Central memory CD8-positive, alpha-beta T cell (primary cell): ENCODE measurements at regions not wholly inside any gene's neighbourhood (a gene's known extent, or its start where the extent isn't known, plus 50 kb on each side); places are given as distances from the start of the nearest gene placed in this dataset.

Source experiments
- ATAC-seq: fragments of 150-1000 bp; cut with Tn5 transposase; replicated peaks from 2 replicates; pipeline ENCODE4 v1.10.0; 2022; ENCODE audit warnings: mild to moderate bottlenecking, moderate FRiP score, moderate number of reproducible peaks; ENCODE audit not compliant: poor library complexity, severe bottlenecking; ENCODE audit errors: extremely low read depth
- DNase-seq, 2 donors: peaks; one replicate each; pipeline ENCODE4 v3.0.0; 2021; ENCODE audit warnings: low spot score in 2 of 2
- H3K27ac Mint-ChIP-seq: one replicate; pipeline ENCODE4 v1.8.0; 2022; ENCODE audit warnings: low read depth, mild to moderate bottlenecking, moderate library complexity, mixed read lengths
- H3K27me3 Mint-ChIP-seq: one replicate; pipeline ENCODE4 v1.8.0; 2022; ENCODE audit warnings: mixed read lengths
- H3K36me3 Mint-ChIP-seq: one replicate; pipeline ENCODE4 v1.8.0; 2022; ENCODE audit warnings: mild to moderate bottlenecking, moderate library complexity, mixed read lengths; ENCODE audit not compliant: insufficient read depth
- H3K4me1 Mint-ChIP-seq: one replicate; pipeline ENCODE4 v1.8.0; 2022; ENCODE audit warnings: mixed read lengths
- H3K4me3 Mint-ChIP-seq: one replicate; pipeline ENCODE4 v1.8.0; 2022; ENCODE audit warnings: mild to moderate bottlenecking, moderate library complexity, mixed read lengths
- H3K9me3 Mint-ChIP-seq: one replicate; pipeline ENCODE4 v1.8.0; 2022; ENCODE audit warnings: mixed read lengths

- ATAC-seq, result no peak
- no peak for DNase-seq
- Mint-ChIP-seq H3K27ac (no peak overlapping the region), H3K9me3 (no peaks in the 10 kb centered on the region), H3K4me3 (no peak overlapping the region), H3K36me3 (peaks cover 24% of the 10 kb centered on the region), H3K4me1 (peaks cover 18% of the 10 kb centered on the region), H3K27me3 (peaks cover 98% of the 10 kb centered on the region)
Measured at GRCh38 chr6:28725890-28726348, 197.9 kb downstream of the TRIM27 start.

DNA sequence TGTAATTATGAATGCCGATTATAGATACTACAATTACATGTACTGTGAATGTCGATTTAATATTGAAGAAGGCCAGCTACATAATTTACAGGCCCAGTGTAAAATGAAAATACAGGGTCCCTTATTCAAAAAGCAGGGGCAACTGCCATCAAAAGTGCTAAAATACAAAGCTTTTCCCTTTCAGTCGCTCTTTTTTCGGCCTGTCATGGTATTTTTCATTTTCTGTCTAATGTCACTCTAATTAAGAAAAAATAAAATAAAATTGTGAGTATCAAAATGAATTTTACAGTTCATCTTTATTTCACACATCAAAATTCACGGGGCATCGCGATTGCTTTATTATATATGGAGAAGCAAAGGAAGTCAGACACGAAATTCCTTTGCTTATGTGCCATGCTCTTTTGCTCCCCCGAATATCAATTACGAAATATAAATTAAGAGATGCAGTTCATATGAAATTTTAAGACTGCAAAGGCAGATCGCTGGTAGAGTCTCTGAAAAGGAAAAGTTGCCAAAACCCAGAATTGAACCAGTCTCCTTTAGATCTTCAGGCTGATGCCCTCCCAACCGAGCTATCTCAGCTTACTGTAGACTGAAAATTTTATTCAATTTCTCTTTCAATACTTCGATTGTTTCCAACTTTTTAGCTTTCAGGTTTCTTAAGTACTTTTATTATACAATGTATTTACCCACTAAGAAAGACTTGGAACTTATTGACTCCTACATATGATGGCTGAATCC lies 197.0 kb downstream of the TRIM27 start:
- no peaks in the 10 kb centered on the region for H3K9me3 Mint-ChIP-seq
- peaks cover 98% of the 10 kb centered on the region for H3K27me3 Mint-ChIP-seq

DNA sequence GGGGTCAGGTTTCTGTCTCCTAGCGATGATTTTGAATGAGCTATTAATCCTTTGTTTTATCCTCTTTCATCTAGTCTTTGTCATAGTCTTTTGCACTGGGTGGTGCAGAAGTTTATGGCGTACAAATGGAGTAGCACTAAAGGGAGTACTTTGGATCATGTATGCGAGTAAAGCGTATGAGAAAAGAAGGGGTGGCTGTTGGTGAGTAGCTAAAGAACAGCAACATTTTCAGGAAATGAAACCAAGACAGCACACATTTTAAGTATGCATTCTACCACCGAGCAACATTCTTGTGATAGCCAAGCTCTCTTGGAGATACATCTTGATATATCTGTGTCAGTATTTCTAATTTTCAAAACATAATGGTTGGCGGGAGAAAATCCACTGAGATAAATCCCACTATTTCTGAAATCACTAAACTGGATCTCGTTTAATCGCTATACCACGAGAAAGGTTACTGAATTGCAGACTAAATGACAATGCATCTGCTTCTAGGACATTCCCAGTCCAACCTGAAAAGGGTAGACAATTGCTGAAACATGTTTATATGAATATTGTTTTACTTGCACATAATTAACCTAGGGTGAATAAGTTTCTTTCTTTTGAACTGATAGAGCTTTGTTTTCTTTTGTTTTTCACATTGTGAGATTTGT lies 196.1 kb downstream of the TRIM27 start:
- no peak for DNase-seq
- H3K4me3 Mint-ChIP-seq, result peak overlapping the region; percentile 88
- H3K4me1 Mint-ChIP-seq, result peaks cover 18% of the 10 kb centered on the region
- H3K27ac Mint-ChIP-seq, result peak overlapping the region; percentile 96
- no peak for ATAC-seq
- peaks cover 6% of the 10 kb centered on the region for H3K9me3 Mint-ChIP-seq
- H3K36me3 Mint-ChIP-seq, result peaks cover 24% of the 10 kb centered on the region
- peaks cover 98% of the 10 kb centered on the region for H3K27me3 Mint-ChIP-seq

More for the DNA sequence above, 197.0 kb downstream of the TRIM27 start:
- Mint-ChIP-seq H3K4me3 (no peak overlapping the region), H3K4me1 (peaks cover 18% of the 10 kb centered on the region), H3K36me3 (peaks cover 24% of the 10 kb centered on the region), H3K27ac (no peak overlapping the region)
- no peak for DNase-seq
- no peak for ATAC-seq

DNA sequence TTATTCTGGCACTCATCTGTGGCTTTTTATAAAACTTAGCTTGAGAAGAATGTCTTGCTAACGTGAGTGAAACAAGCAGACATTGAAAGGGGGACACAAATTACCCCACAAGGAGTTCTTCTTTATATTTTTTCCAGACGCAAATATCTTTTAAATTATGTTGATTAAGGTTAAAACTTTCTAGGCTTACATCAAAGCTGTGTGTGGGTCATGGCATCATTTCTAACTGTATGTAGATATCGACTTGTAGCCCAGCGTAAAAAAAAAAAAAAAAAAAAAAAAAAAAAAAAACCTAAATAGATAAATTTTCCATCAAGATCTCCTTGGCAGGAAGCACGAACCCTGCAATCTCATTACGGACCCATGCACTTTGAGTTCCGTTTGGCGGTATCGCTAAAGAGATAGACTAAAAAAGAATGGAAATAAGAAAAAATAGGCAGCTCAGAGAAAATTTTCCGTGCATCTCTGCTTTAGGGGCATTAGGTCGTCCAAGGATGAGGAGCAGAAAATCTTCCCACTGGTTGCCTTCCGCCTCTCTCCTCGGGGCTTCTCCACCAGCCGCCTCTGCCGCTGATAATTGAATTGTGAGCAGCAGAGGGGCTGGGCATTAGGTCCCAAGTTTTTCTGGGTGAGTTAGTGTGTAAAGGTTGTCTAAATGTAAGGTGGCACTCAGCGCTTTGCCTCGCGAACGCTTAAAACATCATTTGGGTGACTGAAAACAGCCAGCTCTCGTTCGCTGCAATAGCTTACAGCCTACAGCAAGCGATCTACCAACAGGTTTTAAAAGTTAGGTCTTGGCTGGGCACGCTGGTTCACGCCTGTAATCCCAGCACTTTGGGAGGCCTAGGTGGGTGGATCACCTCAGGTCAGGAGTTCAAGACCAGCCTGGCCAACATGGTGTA lies 194.0 kb downstream of the TRIM27 start:
- H3K36me3 Mint-ChIP-seq, result peaks cover 29% of the 10 kb centered on the region
- H3K9me3 Mint-ChIP-seq, result peaks cover 15% of the 10 kb centered on the region
- peaks cover 98% of the 10 kb centered on the region for H3K27me3 Mint-ChIP-seq
- ATAC-seq, result no peak
- peak overlapping the region; percentile 88 for H3K4me3 Mint-ChIP-seq
- peak overlapping the region; percentile 96 for H3K27ac Mint-ChIP-seq
- peaks cover 18% of the 10 kb centered on the region for H3K4me1 Mint-ChIP-seq
- no peak for DNase-seq

- ATAC-seq (no peak), DNase-seq (no peak)
- Mint-ChIP-seq H3K27me3 (peaks cover 99% of the 10 kb centered on the region), H3K4me1 (peaks cover 18% of the 10 kb centered on the region), H3K4me3 (no peak overlapping the region), H3K9me3 (peaks cover 21% of the 10 kb centered on the region), H3K36me3 (peaks cover 29% of the 10 kb centered on the region), H3K27ac (no peak overlapping the region)
Measured at GRCh38 chr6:28732052-28732451, 191.7 kb downstream of the TRIM27 start.

- peaks cover 97% of the 10 kb centered on the region for H3K27me3 Mint-ChIP-seq
- ATAC-seq (no peak), DNase-seq (no peak)
- H3K36me3 Mint-ChIP-seq, result peaks cover 12% of the 10 kb centered on the region
- no peak overlapping the region for H3K27ac Mint-ChIP-seq
- H3K4me1 Mint-ChIP-seq, result peaks cover under 1% of the 10 kb centered on the region
- H3K9me3 Mint-ChIP-seq, result peaks cover 38% of the 10 kb centered on the region
- H3K4me3 Mint-ChIP-seq, result no peak overlapping the region
Measured at GRCh38 chr6:28734443-28734959, 189.3 kb downstream of the TRIM27 start.

- Mint-ChIP-seq H3K36me3 (peaks cover 6% of the 10 kb centered on the region), H3K27me3 (peaks cover 89% of the 10 kb centered on the region), H3K4me3 (no peak overlapping the region), H3K9me3 (peaks cover 38% of the 10 kb centered on the region), H3K4me1 (no peaks in the 10 kb centered on the region), H3K27ac (no peak overlapping the region)
- ATAC-seq (no peak), DNase-seq (no peak)
Measured at GRCh38 chr6:28736121-28736520, 187.7 kb downstream of the TRIM27 start.

GRCh38 chr6:28737750-28738395 lies 185.9 kb downstream of the TRIM27 start:
- Mint-ChIP-seq H3K4me3 (no peak overlapping the region), H3K36me3 (peaks cover 10% of the 10 kb centered on the region), H3K27ac (no peak overlapping the region), H3K27me3 (peaks cover 82% of the 10 kb centered on the region), H3K9me3 (peaks cover 31% of the 10 kb centered on the region), H3K4me1 (no peaks in the 10 kb centered on the region)
- DNase-seq, result no peak
- ATAC-seq, result no peak

DNA sequence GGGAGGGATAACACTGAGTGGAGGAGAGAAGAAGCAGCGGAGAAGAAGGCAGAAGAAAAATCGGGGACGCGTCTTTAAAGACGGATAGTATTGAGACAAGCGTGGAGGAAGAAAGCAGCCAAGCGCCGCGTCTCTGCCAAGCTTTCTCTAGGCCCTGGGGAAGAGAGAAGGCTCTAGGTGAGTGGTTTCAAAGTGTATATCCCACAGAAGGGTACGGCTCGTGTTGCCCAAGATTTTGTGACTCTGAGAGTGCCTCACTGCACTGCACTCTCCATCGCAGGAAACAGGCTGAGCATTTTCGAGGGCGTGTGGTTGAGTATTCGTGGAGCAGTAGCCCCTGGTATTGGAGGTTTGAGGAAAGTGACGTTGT lies 185.4 kb downstream of the TRIM27 start:
- Mint-ChIP-seq H3K27me3 (peaks cover 82% of the 10 kb centered on the region), H3K36me3 (peaks cover 10% of the 10 kb centered on the region), H3K4me1 (no peaks in the 10 kb centered on the region), H3K9me3 (peaks cover 29% of the 10 kb centered on the region), H3K4me3 (no peak overlapping the region), H3K27ac (no peak overlapping the region)
- ATAC-seq, result no peak
- no peak for DNase-seq

DNA sequence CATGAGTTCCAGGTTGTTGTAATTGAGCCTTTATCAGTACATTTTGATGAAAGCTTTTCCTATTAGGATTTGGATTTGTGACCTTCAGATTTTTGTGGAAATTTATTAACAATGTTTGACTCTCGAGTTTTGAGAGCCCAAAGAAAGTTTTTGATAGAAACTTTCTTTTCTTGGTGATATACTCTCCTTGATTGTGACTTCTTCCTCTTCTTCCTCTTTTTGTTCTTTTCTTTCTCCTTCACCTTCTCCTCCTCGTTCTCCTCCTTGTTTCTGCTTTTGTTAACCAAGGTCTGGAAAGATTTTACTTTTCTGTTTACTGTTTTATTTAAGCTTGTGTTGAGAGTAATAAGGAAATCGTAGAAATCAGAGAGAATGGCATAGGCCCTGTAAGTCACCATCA lies 182.4 kb downstream of the TRIM27 start:
- H3K9me3 Mint-ChIP-seq, result peaks cover 18% of the 10 kb centered on the region
- H3K4me1 Mint-ChIP-seq, result no peaks in the 10 kb centered on the region
- no peak overlapping the region for H3K27ac Mint-ChIP-seq
- ATAC-seq, result no peak
- H3K27me3 Mint-ChIP-seq, result peaks cover 76% of the 10 kb centered on the region
- no peak for DNase-seq
- no peak overlapping the region for H3K4me3 Mint-ChIP-seq
- H3K36me3 Mint-ChIP-seq, result peaks cover 6% of the 10 kb centered on the region

GRCh38 chr6:28742668-28743270 lies 181.0 kb downstream of the TRIM27 start:
- Mint-ChIP-seq H3K4me3 (no peak overlapping the region), H3K27me3 (peaks cover 75% of the 10 kb centered on the region), H3K9me3 (peaks cover 13% of the 10 kb centered on the region), H3K4me1 (no peaks in the 10 kb centered on the region), H3K27ac (no peak overlapping the region), H3K36me3 (peaks cover 9% of the 10 kb centered on the region)
- DNase-seq, result no peak
- no peak for ATAC-seq
